ENCODE measurements at regions not wholly inside any gene's neighbourhood (a gene's known extent, or its start where the extent isn't known, plus 50 kb on each side); places are given as distances from the start of the nearest gene placed in this dataset.

DNA sequence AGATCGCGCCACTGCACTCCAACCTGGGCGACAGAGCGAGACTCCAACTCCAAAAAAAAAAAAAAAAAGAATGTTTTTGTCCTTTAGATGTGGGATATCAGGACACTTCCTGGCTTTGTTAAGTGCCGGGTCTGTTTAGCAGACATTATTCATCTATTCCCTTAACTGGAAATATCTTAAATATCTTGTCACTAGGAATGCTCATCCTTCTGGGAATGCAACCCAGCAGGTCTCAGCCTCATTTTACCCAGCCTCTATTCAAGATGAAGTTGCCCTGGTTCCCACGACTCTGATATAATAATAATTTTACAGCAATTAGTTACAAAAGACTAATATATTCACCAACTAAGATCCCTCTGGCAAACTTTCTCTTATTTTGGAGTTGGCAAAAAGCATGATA, 260.9 kb upstream of the SLITRK3 start:
- DNase-seq (ENCODE audit: low read depth in 2 of 2) = no peak

DNA sequence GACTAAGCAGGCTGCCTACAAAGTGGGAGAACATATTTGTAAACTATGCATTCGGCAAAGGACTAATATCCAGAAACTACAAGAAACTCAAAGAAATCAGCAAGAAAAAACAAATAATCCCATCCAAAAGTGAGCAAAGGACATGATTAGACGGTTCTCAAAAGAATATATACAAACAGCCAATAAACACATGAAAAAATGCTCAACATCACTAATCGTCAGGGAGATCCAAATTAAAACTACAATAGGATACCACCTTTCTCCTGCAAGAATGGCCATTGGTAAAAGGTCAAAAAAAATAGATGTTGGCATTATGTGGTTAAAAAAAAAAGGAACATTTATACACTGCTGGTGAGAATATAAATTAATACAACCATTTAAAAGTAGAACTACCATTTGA, 259.6 kb upstream of the SLITRK3 start:
- DNase-seq (ENCODE audit: low read depth in 2 of 2) = no peak

DNA sequence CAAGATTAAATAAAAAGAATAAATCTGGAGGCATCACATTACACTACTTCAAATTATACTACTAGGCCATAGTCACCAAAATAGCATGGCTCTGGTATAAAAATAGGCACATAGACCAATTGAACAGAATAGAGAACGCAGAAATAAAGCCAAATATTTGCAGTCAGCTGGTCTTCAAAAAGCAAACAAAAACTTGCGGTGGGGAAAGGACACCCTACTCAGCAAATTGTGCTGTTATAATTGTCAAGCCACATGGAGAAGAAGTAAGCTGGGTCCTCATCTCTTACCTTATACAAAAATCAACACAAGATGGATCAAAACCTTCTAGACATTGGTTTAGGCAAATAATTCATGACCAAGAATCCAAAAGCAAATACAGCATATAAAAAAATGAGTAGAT, 259.2 kb upstream of the SLITRK3 start:
- no peak for DNase-seq (ENCODE audit: low read depth in 2 of 2)

GRCh38 chr3:165451371-165452070, 255.3 kb upstream of the SLITRK3 start:
- no peak for DNase-seq (ENCODE audit: low read depth in 2 of 2)

GRCh38 chr3:165446555-165446954, 250.4 kb upstream of the SLITRK3 start:
- DNase-seq (ENCODE audit: low read depth in 2 of 2) = no peak

- DNase-seq (ENCODE audit: low read depth in 2 of 2) = no peak
Observed at GRCh38 chr3:165444745-165445144, 248.6 kb upstream of the SLITRK3 start.

DNA sequence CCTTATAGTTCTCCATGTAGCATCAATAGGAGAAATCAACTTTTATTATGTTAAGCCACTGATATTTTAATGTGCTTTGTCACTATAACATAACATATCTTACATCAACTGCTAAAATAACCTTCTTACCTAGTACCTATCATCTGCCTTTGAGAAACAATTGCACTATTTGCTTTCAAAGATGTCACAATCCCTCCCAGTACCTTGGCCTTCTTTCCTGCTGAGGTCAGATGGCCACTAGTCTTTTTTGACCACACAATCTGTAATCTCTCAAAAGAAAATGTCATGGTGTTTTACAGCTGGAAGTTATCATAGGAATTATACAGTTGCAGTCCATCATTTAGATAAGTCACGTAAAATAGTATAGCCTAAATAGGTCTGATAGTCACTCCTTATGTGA, 247.5 kb upstream of the SLITRK3 start:
- DNase-seq (ENCODE audit: low read depth in 2 of 2) = no peak

- DNase-seq (ENCODE audit: low read depth in 2 of 2) = no peak
Observed at GRCh38 chr3:165442061-165442460, 245.9 kb upstream of the SLITRK3 start.

DNA sequence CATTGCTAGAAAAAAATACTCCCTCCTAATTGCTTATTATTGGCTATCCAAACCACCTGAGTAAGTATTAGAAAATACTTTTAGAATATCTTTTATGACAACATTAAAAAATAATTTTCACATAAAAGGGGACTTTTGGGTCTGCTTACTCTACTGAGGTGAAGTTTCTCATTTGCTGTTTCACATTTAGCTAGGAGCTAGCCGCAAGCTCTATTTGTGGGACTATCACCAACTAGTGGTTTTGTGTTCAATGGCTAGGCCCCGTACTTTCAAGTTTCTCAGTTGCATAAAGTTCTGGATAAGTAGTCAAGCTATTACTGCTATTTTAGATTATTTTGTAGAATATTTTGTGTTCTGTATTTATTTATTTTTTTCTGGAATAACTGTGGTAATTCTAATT, 244.2 kb upstream of the SLITRK3 start:
- no peak for DNase-seq (ENCODE audit: low read depth in 2 of 2)

DNA sequence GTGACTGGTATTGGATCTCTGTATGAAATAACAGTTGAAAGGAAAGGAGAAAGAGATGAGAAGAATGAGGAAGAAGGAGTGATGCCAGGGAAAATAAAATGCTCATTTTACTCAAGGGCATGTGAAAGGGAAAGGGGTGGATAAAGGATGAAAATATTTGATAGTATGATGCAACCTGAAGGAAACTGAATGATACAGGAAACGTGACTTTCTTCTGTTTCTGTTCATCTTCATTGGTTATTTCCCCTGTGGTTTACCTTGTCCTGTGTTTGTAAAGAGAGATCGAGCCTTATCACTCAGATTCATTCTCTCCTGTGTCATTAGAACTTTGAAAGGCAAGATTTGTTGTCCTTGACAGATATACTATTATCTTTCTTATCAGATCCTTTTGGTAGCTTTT, 243.6 kb upstream of the SLITRK3 start:
- DNase-seq (ENCODE audit: low read depth in 2 of 2) = no peak

- no peak for DNase-seq (ENCODE audit: low read depth in 2 of 2)
Observed at GRCh38 chr3:165434516-165434915, 238.3 kb upstream of the SLITRK3 start.

- no peak for DNase-seq (ENCODE audit: low read depth in 2 of 2)
Observed at GRCh38 chr3:165406425-165406824, 210.2 kb upstream of the SLITRK3 start.

DNA sequence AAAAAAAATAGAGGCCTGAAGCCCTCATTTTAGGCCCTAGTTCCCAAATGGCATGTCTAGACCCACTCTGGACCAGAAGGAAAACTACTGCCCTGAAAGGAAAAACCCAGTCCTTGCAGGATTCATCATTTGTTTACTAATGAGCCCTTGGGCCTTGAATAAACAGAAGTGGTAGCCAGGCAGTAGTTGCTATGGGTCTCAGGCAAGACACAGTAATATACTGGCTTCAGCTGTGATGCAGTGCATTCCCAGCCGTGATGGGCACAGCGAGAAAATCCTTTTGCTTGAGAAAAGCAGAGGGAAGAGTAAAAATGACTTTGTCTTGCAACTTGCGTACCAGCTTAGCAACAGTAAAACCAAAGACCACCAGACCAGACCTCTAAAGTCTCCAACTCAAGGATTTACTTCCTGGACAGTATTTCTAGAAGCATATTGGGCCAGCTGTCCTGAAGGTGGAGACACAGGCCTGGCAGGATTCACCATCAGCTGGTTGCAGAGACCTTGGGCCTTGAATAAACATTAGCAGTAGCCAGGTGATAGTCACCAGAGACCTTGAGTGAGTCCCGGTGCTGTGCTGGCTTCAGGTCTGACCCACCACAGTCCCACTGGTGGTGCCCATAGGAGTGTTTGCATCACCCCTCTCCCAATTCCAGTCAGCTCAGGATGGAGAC, 208.3 kb upstream of the SLITRK3 start:
- no peak for DNase-seq (ENCODE audit: low read depth in 2 of 2)

DNA sequence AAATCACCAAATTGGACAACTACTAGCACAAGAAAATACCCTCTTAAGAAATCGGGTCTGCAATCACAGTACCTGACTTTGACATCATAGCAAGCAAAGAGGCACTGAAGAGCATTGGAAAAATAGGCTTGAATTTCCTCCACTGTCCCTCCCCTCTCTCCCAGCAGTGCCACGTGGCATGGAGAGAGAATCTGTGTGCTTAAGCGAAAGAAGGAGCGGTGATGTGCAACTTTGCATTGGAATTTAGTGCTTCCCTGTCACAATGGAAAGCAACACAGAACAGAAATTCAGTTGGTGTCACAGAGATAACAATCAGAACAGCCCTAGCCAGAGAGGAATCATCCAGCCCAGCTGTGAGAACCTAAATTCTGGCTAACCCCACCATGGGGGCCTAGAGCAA, 207.5 kb upstream of the SLITRK3 start:
- DNase-seq (ENCODE audit: low read depth in 2 of 2) = no peak

- DNase-seq (ENCODE audit: low read depth in 2 of 2) = no peak
Observed at GRCh38 chr3:165395188-165395587, 199.0 kb upstream of the SLITRK3 start.

DNA sequence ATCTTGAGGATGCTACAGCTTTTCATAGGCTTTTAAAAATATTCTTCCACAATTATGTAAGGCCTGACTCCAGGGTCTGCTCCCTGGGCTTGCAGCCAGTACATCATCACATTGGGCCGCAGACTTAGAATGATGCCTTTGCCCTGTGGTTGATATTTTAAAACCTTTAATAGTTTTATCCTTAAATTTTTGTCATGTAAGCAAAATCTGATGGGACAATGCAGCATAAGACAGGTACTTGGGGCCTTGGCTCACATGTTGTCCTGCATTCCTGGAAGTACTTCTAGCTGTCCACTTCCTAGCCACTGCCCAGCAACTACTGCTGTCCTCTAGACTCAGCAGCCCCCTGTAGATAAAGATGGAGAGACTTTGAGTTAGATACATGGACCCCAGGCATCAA, 197.3 kb upstream of the SLITRK3 start:
- no peak for DNase-seq (ENCODE audit: low read depth in 2 of 2)

DNA sequence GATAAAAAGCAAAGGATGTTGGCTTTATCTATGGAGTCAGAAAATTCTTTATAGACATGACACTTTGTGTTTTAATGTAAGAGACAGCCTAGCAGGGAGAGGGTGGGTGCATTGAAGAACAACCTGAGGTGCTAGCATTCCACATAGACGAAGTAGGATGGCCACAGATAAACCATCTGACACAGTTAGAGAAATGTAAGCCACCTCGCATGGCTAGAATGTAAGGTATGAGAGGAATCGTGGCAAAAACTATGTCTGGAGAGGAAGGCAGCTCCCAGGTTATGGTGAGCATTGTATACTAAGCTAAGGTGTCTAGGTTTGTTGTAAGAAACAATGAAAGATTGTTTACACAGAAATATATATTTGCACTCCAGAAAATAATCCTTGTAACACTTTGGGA, 194.0 kb upstream of the SLITRK3 start:
- DNase-seq (ENCODE audit: low read depth in 2 of 2) = no peak

- no peak for DNase-seq (ENCODE audit: low read depth in 2 of 2)
Observed at GRCh38 chr3:165389653-165390052, 193.5 kb upstream of the SLITRK3 start.

DNA sequence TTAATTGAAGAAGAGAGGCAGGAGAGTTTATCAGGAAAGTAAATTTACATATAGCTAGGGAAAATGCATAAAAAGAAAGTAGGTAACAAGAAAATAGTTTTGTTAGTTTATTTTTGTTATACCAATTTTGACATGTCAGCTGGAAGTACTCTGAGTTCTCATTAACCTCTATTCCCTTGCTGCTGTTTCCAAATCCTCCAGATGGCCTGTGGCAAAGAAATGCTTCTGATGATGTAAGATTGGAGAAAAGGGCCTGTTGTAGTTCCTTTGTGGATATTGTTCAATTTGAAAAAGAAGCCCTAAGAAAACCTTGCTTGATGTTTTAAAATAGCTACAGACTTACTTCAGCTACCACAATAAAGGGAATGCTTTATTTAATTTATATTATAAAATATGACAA, 192.9 kb upstream of the SLITRK3 start:
- no peak for DNase-seq (ENCODE audit: low read depth in 2 of 2)

DNA sequence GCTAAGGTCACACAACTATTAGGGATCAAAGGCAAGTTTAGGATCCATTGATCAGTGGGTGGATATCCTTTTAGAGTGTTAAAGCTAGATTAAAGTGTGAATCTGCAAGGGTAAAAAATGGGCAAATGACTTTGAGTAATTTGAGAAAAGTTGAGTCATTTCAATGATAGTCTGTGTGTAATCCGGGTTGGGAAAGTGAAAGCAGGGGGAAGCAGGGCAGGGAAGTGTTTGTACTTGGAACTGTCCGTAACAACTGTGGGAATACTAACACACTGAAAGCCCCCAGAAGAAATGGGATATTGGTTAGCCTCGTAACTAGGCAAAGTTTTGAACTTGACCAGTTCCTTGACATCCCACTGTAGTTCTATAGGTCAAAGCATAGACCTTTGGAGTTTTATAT, 187.2 kb upstream of the SLITRK3 start:
- DNase-seq (ENCODE audit: low read depth in 2 of 2) = no peak

DNA sequence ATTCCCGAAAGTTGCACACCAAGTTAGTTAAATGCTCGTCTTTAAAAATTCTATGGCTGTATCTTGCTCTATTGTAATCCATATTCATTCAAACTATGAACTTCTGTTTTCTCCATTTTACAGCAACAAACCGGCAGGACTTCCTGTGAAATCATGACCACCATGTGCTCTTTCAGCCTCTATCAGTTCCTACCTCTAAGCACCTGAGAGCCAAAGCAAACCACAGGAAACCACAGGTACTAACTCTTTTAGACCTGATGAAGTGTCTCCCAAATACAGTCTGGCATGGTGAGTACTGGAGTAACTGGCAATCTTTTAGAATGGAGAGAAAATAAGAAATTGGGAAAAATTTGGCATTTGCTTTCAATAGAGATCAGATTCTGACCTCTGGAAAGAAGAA, 186.5 kb upstream of the SLITRK3 start:
- no peak for DNase-seq (ENCODE audit: low read depth in 2 of 2)

GRCh38 chr3:165378761-165379160, 182.6 kb upstream of the SLITRK3 start:
- no peak for DNase-seq (ENCODE audit: low read depth in 2 of 2)

GRCh38 chr3:165359005-165359404, 162.8 kb upstream of the SLITRK3 start:
- DNase-seq (ENCODE audit: low read depth in 2 of 2) = no peak

- DNase-seq (ENCODE audit: low read depth in 2 of 2) = no peak
Observed at GRCh38 chr3:165355316-165355715, 159.1 kb upstream of the SLITRK3 start.

Measured in dermis microvascular lymphatic vessel endothelial cell (primary cell).